ENCODE measurements at regions not wholly inside any gene's neighbourhood (a gene's known extent, or its start where the extent isn't known, plus 50 kb on each side); places are given as distances from the start of the nearest gene placed in this dataset.

GRCh38 chr4:108272046-108272445, 103.3 kb upstream of the LEF1 start:
- H3K4me1 Mint-ChIP-seq (ENCODE audit: low read depth), result peaks cover 5% of the 10 kb centered on the region
- no peak for TF ChIP-seq CTCF (IDR thresholded peaks at IDR 0.05; ENCODE audit: unreplicated experiment)
- no peaks in the 10 kb centered on the region for H3K36me3 Mint-ChIP-seq (ENCODE audit: insufficient read depth)
- no peak for DNase-seq (ENCODE audit: low spot score, unreplicated experiment)
- H3K4me3 Mint-ChIP-seq (ENCODE audit: low read depth), result no peak overlapping the region
- H3K27ac Mint-ChIP-seq, result no peak overlapping the region
- no peaks in the 10 kb centered on the region for H3K9me3 Mint-ChIP-seq (ENCODE audit: low read depth)
- no peaks in the 10 kb centered on the region for H3K27me3 Mint-ChIP-seq

- no peaks in the 10 kb centered on the region for H3K9me3 Mint-ChIP-seq (ENCODE audit: low read depth)
- H3K27ac Mint-ChIP-seq, result no peak overlapping the region
- DNase-seq (ENCODE audit: low spot score, unreplicated experiment), result no peak
- peaks cover 5% of the 10 kb centered on the region for H3K4me1 Mint-ChIP-seq (ENCODE audit: low read depth)
- H3K4me3 Mint-ChIP-seq (ENCODE audit: low read depth), result no peak overlapping the region
- TF ChIP-seq CTCF (IDR thresholded peaks at IDR 0.05; ENCODE audit: unreplicated experiment), result no peak
- H3K27me3 Mint-ChIP-seq, result no peaks in the 10 kb centered on the region
- H3K36me3 Mint-ChIP-seq (ENCODE audit: insufficient read depth), result no peaks in the 10 kb centered on the region
These were observed 102.0 kb upstream of the LEF1 start for GRCh38 chr4:108270466-108271450.

- H3K36me3 Mint-ChIP-seq (ENCODE audit: insufficient read depth), result no peaks in the 10 kb centered on the region
- no peaks in the 10 kb centered on the region for H3K9me3 Mint-ChIP-seq (ENCODE audit: low read depth)
- no peak for DNase-seq (ENCODE audit: low spot score, unreplicated experiment)
- TF ChIP-seq CTCF (IDR thresholded peaks at IDR 0.05; ENCODE audit: unreplicated experiment), result no peak
- H3K27ac Mint-ChIP-seq, result no peak overlapping the region
- H3K4me3 Mint-ChIP-seq (ENCODE audit: low read depth), result no peak overlapping the region
- peaks cover 2% of the 10 kb centered on the region for H3K27me3 Mint-ChIP-seq
- no peaks in the 10 kb centered on the region for H3K4me1 Mint-ChIP-seq (ENCODE audit: low read depth)
These were observed 96.0 kb upstream of the LEF1 start for GRCh38 chr4:108264693-108265092.

GRCh38 chr4:108263057-108263456, 94.3 kb upstream of the LEF1 start:
- Mint-ChIP-seq H3K4me1 (ENCODE audit: low read depth) (no peaks in the 10 kb centered on the region), H3K36me3 (ENCODE audit: insufficient read depth) (no peaks in the 10 kb centered on the region), H3K9me3 (ENCODE audit: low read depth) (no peaks in the 10 kb centered on the region), H3K27me3 (peaks cover 2% of the 10 kb centered on the region), H3K4me3 (ENCODE audit: low read depth) (no peak overlapping the region), H3K27ac (no peak overlapping the region)
- DNase-seq (ENCODE audit: low spot score, unreplicated experiment), result no peak
- no peak for TF ChIP-seq CTCF (IDR thresholded peaks at IDR 0.05; ENCODE audit: unreplicated experiment)

DNA sequence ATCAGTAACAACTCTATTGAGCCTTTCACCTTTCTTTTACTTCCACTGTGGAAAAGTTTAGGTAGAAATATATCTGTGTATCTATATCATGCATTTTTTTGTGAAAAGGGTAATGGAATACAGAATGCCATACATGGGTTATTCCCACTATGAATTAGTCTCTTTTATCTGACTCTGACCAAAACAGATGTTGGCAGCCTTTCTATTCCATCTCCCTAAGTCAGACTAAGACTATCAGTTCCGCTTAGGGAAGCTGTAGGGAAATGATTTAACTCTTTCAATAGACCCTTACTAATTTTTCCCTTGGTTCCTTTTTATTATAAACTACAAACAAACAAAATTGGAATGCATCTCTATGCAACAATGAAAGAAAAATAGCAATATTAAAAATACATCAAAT, 92.3 kb upstream of the LEF1 start:
- Mint-ChIP-seq H3K4me1 (ENCODE audit: low read depth) (no peaks in the 10 kb centered on the region), H3K27ac (no peak overlapping the region), H3K27me3 (peaks cover 2% of the 10 kb centered on the region), H3K36me3 (ENCODE audit: insufficient read depth) (no peaks in the 10 kb centered on the region), H3K4me3 (ENCODE audit: low read depth) (no peak overlapping the region), H3K9me3 (ENCODE audit: low read depth) (no peaks in the 10 kb centered on the region)
- no peak for TF ChIP-seq CTCF (IDR thresholded peaks at IDR 0.05; ENCODE audit: unreplicated experiment)
- no peak for DNase-seq (ENCODE audit: low spot score, unreplicated experiment)

All from progenitor cell of endocrine pancreas (in vitro differentiated cells).